ENCODE measurements at regions not wholly inside any gene's neighbourhood (a gene's known extent, or its start where the extent isn't known, plus 50 kb on each side); places are given as distances from the start of the nearest gene placed in this dataset.
A peak's percentile ranks its signal among the peaks of the same experiment; 100 is the strongest.

- TF ChIP-seq REST (IDR thresholded peaks at IDR 0.05; ENCODE audit: unreplicated experiment) (no peak), CTCF (conservative IDR thresholded peaks at IDR 0.05; ENCODE audit: low read depth in 2 of 2) (no peak), ETS1 (IDR thresholded peaks at IDR 0.05) (no peak)
These were observed 57.3 kb upstream of the SYT13 start (continued) for GRCh38 chr11:45343444-45343843.

GRCh38 chr11:45341372-45341771 lies 55.2 kb upstream of the SYT13 start:
- Histone ChIP-seq H3K4me3 (no peak overlapping the region), H3K36me3 (ENCODE audit: insufficient read depth) (no peaks in the 10 kb centered on the region), H3K27me3 (ENCODE audit: insufficient read depth) (no peaks in the 10 kb centered on the region), H3K4me2 (peak overlapping the region; percentile 29; the same call in 1 of the 2 replicates), H3K79me2 (replicated peaks; ENCODE audit: insufficient read depth) (no peaks in the 10 kb centered on the region), H4K20me1 (replicated peaks; ENCODE audit: insufficient read depth) (no peaks in the 10 kb centered on the region), H3K4me1 (ENCODE audit: insufficient read depth) (peaks cover 23% of the 10 kb centered on the region), H3F3A (replicated peaks; ENCODE audit: low read depth) (no peaks in the 10 kb centered on the region), H3K9me2 (ENCODE audit: insufficient read depth) (no peaks in the 10 kb centered on the region), H3K27ac (ENCODE audit: low read depth) (no peak overlapping the region), H2AFZ (no peak overlapping the region)
- H3K4me1 Mint-ChIP-seq: peaks cover 49% of the 10 kb centered on the region
- TF ChIP-seq POLR2AphosphoS5 (IDR thresholded peaks at IDR 0.05; ENCODE audit: low read depth) (no peak), CTCF (conservative IDR thresholded peaks at IDR 0.05; ENCODE audit: low read depth in 2 of 2) (peak; percentile 8 to 46; a peak in 1 of 4 replicates), ZNF462 (CRISPR knock-in tag; IDR thresholded peaks at IDR 0.05) (no peak), NANOG (IDR thresholded peaks at IDR 0.05; ENCODE audit: borderline replicate concordance) (peak; percentile 29; the same call in 1 of the 2 replicates), ZNF114 (CRISPR knock-in tag; IDR thresholded peaks at IDR 0.05) (no peak)
- no peak overlapping the region for H3K27ac Mint-ChIP-seq
- H3K36me3 Mint-ChIP-seq (ENCODE audit: low read depth): no peaks in the 10 kb centered on the region
- ATAC-seq: peak; percentile 46
- peaks cover 6% of the 10 kb centered on the region for H3K27me3 Mint-ChIP-seq (ENCODE audit: insufficient read depth, low read depth, poor library complexity)
- H3K4me3 Mint-ChIP-seq: no peak overlapping the region
- no peaks in the 10 kb centered on the region for H3K9me3 Mint-ChIP-seq
- peak; percentile 58 for DNase-seq (ENCODE audit: low spot score)

Measured in GM23338 (cell line).